ENCODE measurements at regions not wholly inside any gene's neighbourhood (a gene's known extent, or its start where the extent isn't known, plus 50 kb on each side); places are given as distances from the start of the nearest gene placed in this dataset.

GRCh38 chr14:43175896-43176295 lies 1331.2 kb downstream of the FSCB start:
- TF ChIP-seq, protein P1, sequence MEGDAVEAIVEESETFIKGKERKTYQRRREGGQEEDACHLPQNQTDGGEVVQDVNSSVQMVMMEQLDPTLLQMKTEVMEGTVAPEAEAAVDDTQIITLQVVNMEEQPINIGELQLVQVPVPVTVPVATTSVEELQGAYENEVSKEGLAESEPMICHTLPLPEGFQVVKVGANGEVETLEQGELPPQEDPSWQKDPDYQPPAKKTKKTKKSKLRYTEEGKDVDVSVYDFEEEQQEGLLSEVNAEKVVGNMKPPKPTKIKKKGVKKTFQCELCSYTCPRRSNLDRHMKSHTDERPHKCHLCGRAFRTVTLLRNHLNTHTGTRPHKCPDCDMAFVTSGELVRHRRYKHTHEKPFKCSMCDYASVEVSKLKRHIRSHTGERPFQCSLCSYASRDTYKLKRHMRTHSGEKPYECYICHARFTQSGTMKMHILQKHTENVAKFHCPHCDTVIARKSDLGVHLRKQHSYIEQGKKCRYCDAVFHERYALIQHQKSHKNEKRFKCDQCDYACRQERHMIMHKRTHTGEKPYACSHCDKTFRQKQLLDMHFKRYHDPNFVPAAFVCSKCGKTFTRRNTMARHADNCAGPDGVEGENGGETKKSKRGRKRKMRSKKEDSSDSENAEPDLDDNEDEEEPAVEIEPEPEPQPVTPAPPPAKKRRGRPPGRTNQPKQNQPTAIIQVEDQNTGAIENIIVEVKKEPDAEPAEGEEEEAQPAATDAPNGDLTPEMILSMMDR (IDR thresholded peaks at IDR 0.05): no peak
- TF ChIP-seq POLR2A (IDR thresholded peaks at IDR 0.05): no peak
- intact Hi-C loops (cut with DNase I; ENCODE audit: low total_unique reads): no loop called here
- no peak for DNase-seq (ENCODE audit: low spot score in 2 of 2)
- 91 to 93% methylated on average over 2 of the region's 2 CpGs for WGBS, 2 donors
- no peak overlapping the region for H3K4me3 ChIP-seq (ENCODE audit: low read depth, poor library complexity, severe bottlenecking)

DNA sequence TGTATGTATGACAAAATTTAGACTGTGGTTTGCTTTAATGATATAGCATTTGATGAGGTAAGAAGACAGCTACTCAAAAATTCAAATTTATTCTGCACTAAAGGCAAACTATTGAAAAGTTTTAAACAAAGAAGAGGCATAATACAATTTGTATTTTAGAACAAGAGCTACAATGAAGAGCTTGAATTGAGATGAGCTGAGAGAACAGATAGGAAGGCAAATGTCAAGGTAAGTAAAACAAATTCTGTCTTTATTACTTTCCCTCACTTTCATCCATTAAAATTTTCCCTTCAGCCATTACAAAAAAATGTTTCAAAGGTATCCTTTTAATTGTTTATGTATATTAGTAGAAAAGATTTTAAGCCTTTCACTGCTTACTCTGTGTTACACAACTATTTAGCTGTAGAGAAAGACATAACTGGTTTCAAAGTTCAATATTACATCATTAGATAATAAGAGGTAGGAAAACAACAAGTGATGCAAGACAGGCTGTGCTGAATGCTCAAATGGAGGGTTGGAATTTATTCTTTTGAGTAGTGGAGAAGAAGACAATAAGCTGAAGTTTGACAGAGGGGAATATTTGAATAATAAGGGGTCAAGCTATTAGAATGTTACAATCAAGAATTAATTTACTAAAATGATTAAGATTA lies 1334.1 kb downstream of the FSCB start:
- no peak for TF ChIP-seq POLR2A (IDR thresholded peaks at IDR 0.05)
- TF ChIP-seq, protein P1 (IDR thresholded peaks at IDR 0.05): no peak
- H3K4me3 ChIP-seq (ENCODE audit: low read depth, poor library complexity, severe bottlenecking): no peak overlapping the region
- no peak for DNase-seq (ENCODE audit: low spot score in 2 of 2)
- intact Hi-C loops (cut with DNase I; ENCODE audit: low total_unique reads): no loop called here

DNA sequence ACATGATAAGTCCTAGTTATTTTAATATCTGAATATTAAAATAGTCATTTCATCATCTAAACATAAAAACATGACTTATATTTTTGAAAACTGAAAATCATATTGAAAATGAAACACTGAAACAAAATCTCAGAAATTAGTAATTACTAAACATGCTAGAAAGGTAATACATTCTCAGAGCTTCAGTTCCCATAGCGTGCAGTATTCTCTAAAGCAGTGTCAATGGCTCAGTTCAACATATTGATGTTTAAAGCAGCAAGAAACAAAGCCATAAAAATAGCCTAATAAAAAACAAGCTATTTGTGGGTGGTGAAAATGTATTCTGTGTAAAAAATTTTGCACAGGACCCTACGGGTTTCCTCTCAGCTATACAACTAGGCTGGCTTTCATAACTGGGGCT lies 1337.4 kb downstream of the FSCB start:
- H3K4me3 ChIP-seq (ENCODE audit: low read depth, poor library complexity, severe bottlenecking): no peak overlapping the region
- no peak for TF ChIP-seq POLR2A (IDR thresholded peaks at IDR 0.05)
- TF ChIP-seq, protein P1 (IDR thresholded peaks at IDR 0.05): no peak
- intact Hi-C loops (cut with DNase I; ENCODE audit: low total_unique reads): no loop called here
- DNase-seq (ENCODE audit: low spot score in 2 of 2): no peak
- 77 to 80% methylated on average over 2 of the region's 2 CpGs for WGBS, 2 donors

DNA sequence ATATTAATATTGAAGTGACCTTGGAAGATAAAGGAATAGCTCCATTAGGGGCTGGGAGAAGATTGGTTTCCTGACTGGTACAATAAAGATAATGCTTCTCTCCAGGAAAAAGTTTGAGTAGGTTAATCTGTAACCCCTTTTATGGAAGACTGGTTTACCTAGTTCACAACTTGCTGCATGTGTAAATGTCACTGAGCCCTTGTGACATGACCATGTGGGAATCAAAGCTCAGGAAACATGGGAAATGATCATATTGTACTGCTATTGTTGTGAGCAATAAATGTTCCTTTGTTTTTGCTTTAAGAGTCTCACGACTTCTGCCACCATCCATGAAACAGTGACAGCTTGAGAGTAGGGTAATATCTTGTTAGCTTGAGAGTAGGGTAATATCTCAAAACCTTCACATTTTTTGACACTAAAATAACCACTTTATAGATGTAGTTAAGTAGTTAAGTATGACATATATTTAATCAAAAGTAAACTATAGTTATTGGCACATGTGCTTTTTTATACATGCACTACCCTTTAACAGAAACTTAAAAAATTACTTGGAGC lies 1338.6 kb downstream of the FSCB start:
- DNase-seq (ENCODE audit: low spot score in 2 of 2): no peak
- WGBS, 2 donors: 67 to 71% methylated on average over 1 of the region's 1 CpG
- no peak overlapping the region for H3K4me3 ChIP-seq (ENCODE audit: low read depth, poor library complexity, severe bottlenecking)
- TF ChIP-seq, protein P1 (IDR thresholded peaks at IDR 0.05): no peak
- intact Hi-C loops (cut with DNase I; ENCODE audit: low total_unique reads): no loop called here

- no peak for DNase-seq (ENCODE audit: low spot score in 2 of 2)
- no peak overlapping the region for H3K4me3 ChIP-seq (ENCODE audit: low read depth, poor library complexity, severe bottlenecking)
- 76 to 82% methylated on average over 2 of the region's 2 CpGs for WGBS, 2 donors
- intact Hi-C loops (cut with DNase I; ENCODE audit: low total_unique reads): no loop called here
- TF ChIP-seq, protein P1 (IDR thresholded peaks at IDR 0.05): no peak
- no peak for TF ChIP-seq POLR2A (IDR thresholded peaks at IDR 0.05)
Observed at GRCh38 chr14:43166163-43166562, 1340.9 kb downstream of the FSCB start.

GRCh38 chr14:43165651-43166050 lies 1341.4 kb downstream of the FSCB start:
- TF ChIP-seq POLR2A (IDR thresholded peaks at IDR 0.05): no peak
- TF ChIP-seq, protein P1 (IDR thresholded peaks at IDR 0.05): no peak
- intact Hi-C loops (cut with DNase I; ENCODE audit: low total_unique reads): no loop called here
- WGBS, 2 donors: 86% methylated on average over 2 of the region's 2 CpGs
- H3K4me3 ChIP-seq (ENCODE audit: low read depth, poor library complexity, severe bottlenecking): no peak overlapping the region
- no peak for DNase-seq (ENCODE audit: low spot score in 2 of 2)

Data from lower leg skin (tissue), 4 donors.